GM12891 (cell line): ENCODE measurements at regions not wholly inside any gene's neighbourhood (a gene's known extent, or its start where the extent isn't known, plus 50 kb on each side); places are given as distances from the start of the nearest gene placed in this dataset.

Source experiments
- PAX5 ChIP-seq: IDR thresholded peaks from 2 replicates; pipeline ENCODE4 v1.6.1; 2011; ENCODE audit warnings: low read length, moderate library complexity, mild to moderate bottlenecking; ENCODE audit not compliant: insufficient read depth, severe bottlenecking
- POLR2A ChIP-seq: IDR thresholded peaks from 2 replicates; pipeline ENCODE4 v1.6.1; 2011; ENCODE audit warnings: low read depth, low read length, control low read depth
- POLR2AphosphoS5 ChIP-seq: IDR thresholded peaks from 2 replicates; pipeline ENCODE4 v1.6.1; 2011; ENCODE audit warnings: low read depth, low read length, control low read depth
- TAF1 ChIP-seq: IDR thresholded peaks from 2 replicates; pipeline ENCODE4 v1.6.1; 2011; ENCODE audit warnings: low read depth, low read length, control low read depth

GRCh38 chr10:9875353-9875752 is 1142.3 kb upstream of the CELF2 start:
- TF ChIP-seq POLR2A (no peak), TAF1 (no peak), POLR2AphosphoS5 (no peak), PAX5 (no peak)
